ENCODE measurements at regions not wholly inside any gene's neighbourhood (a gene's known extent, or its start where the extent isn't known, plus 50 kb on each side); places are given as distances from the start of the nearest gene placed in this dataset.

- Histone ChIP-seq H3K79me2 (ENCODE audit: control insufficient read depth, low read length) (no peaks in the 10 kb centered on the region), H3K4me1 (ENCODE audit: control insufficient read depth, low read length) (no peaks in the 10 kb centered on the region), H4K20me1 (ENCODE audit: control insufficient read depth, insufficient read depth, low read depth, low read length) (no peaks in the 10 kb centered on the region), H3F3A (ENCODE audit: control insufficient read depth, insufficient read depth) (no peaks in the 10 kb centered on the region), H3K27ac (ENCODE audit: low read depth, low read length) (no peak overlapping the region), H3K36me3 (ENCODE audit: control insufficient read depth, low read length) (no peaks in the 10 kb centered on the region), H3K4me2 (ENCODE audit: low read length) (no peak overlapping the region), H3K4me3 (ENCODE audit: low read length) (no peak overlapping the region), H3K9me3 (ENCODE audit: control insufficient read depth, insufficient read depth, low read length) (no peaks in the 10 kb centered on the region), H3K27me3 (ENCODE audit: control insufficient read depth, low read length) (no peaks in the 10 kb centered on the region), H3K9me2 (replicated peaks; ENCODE audit: control insufficient read depth, low read length) (no peaks in the 10 kb centered on the region)
- TF ChIP-seq EZH2phosphoT487 (IDR thresholded peaks at IDR 0.05; ENCODE audit: borderline replicate concordance, low read length), result no peak
- TF ChIP-seq, protein P1, sequence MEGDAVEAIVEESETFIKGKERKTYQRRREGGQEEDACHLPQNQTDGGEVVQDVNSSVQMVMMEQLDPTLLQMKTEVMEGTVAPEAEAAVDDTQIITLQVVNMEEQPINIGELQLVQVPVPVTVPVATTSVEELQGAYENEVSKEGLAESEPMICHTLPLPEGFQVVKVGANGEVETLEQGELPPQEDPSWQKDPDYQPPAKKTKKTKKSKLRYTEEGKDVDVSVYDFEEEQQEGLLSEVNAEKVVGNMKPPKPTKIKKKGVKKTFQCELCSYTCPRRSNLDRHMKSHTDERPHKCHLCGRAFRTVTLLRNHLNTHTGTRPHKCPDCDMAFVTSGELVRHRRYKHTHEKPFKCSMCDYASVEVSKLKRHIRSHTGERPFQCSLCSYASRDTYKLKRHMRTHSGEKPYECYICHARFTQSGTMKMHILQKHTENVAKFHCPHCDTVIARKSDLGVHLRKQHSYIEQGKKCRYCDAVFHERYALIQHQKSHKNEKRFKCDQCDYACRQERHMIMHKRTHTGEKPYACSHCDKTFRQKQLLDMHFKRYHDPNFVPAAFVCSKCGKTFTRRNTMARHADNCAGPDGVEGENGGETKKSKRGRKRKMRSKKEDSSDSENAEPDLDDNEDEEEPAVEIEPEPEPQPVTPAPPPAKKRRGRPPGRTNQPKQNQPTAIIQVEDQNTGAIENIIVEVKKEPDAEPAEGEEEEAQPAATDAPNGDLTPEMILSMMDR (IDR thresholded peaks at IDR 0.05; ENCODE audit: low read depth, low read length, poor library complexity, severe bottlenecking), result no peak
Measured at GRCh38 chr11:115083144-115083806, 404.9 kb downstream of the NXPE2 start.

DNA sequence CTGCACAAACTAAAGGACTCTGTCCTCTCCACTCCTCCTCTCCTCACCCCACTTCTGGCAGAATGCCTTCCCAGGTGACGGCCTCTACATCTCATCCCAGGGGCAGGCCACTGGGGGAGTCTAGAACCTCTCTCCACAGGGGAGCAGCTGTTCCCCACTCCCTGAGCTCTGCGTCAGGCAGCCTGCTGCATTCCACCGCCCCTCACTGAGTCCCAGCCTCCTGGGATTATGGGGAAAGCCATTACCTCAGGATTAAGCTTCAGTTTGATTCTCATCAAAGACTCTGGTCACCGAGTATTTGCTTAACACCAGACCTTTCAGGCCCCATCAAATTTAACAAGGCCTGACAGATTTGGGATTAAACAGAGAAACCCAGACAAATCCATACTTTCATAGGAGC lies 405.9 kb downstream of the NXPE2 start:
- Histone ChIP-seq H3F3A (ENCODE audit: control insufficient read depth, insufficient read depth) (no peaks in the 10 kb centered on the region), H3K4me3 (ENCODE audit: low read length) (no peak overlapping the region), H3K36me3 (ENCODE audit: control insufficient read depth, low read length) (no peaks in the 10 kb centered on the region), H3K9me3 (ENCODE audit: control insufficient read depth, insufficient read depth, low read length) (no peaks in the 10 kb centered on the region), H4K20me1 (ENCODE audit: control insufficient read depth, insufficient read depth, low read depth, low read length) (no peaks in the 10 kb centered on the region), H3K27ac (ENCODE audit: low read depth, low read length) (no peak overlapping the region), H3K4me1 (ENCODE audit: control insufficient read depth, low read length) (no peaks in the 10 kb centered on the region), H3K4me2 (ENCODE audit: low read length) (no peak overlapping the region), H3K79me2 (ENCODE audit: control insufficient read depth, low read length) (no peaks in the 10 kb centered on the region), H3K27me3 (ENCODE audit: control insufficient read depth, low read length) (no peaks in the 10 kb centered on the region), H3K9me2 (replicated peaks; ENCODE audit: control insufficient read depth, low read length) (no peaks in the 10 kb centered on the region)
- TF ChIP-seq, protein P1 (IDR thresholded peaks at IDR 0.05; ENCODE audit: low read depth, low read length, poor library complexity, severe bottlenecking), result no peak
- TF ChIP-seq EZH2phosphoT487 (IDR thresholded peaks at IDR 0.05; ENCODE audit: borderline replicate concordance, low read length), result no peak

GRCh38 chr11:115085461-115086210 lies 407.3 kb downstream of the NXPE2 start:
- Histone ChIP-seq H3K4me3 (ENCODE audit: low read length) (no peak overlapping the region), H3F3A (ENCODE audit: control insufficient read depth, insufficient read depth) (no peaks in the 10 kb centered on the region), H3K4me2 (ENCODE audit: low read length) (no peak overlapping the region), H4K20me1 (ENCODE audit: control insufficient read depth, insufficient read depth, low read depth, low read length) (no peaks in the 10 kb centered on the region), H3K9me3 (ENCODE audit: control insufficient read depth, insufficient read depth, low read length) (no peaks in the 10 kb centered on the region), H3K27ac (ENCODE audit: low read depth, low read length) (no peak overlapping the region), H3K79me2 (ENCODE audit: control insufficient read depth, low read length) (no peaks in the 10 kb centered on the region), H3K36me3 (ENCODE audit: control insufficient read depth, low read length) (no peaks in the 10 kb centered on the region), H3K9me2 (replicated peaks; ENCODE audit: control insufficient read depth, low read length) (no peaks in the 10 kb centered on the region), H3K27me3 (ENCODE audit: control insufficient read depth, low read length) (no peaks in the 10 kb centered on the region), H3K4me1 (ENCODE audit: control insufficient read depth, low read length) (no peaks in the 10 kb centered on the region)
- TF ChIP-seq EZH2phosphoT487 (IDR thresholded peaks at IDR 0.05; ENCODE audit: borderline replicate concordance, low read length), result no peak
- TF ChIP-seq, protein P1 (IDR thresholded peaks at IDR 0.05; ENCODE audit: low read depth, low read length, poor library complexity, severe bottlenecking), result no peak
